Liver (tissue), 8 donors: ENCODE measurements at regions not wholly inside any gene's neighbourhood (a gene's known extent, or its start where the extent isn't known, plus 50 kb on each side); places are given as distances from the start of the nearest gene placed in this dataset.

Experiments
- DNase-seq: peaks from one replicate; pipeline ENCODE4 v3.0.0-alpha.2; 2017; ENCODE audit warnings: low spot score
- H3K27ac ChIP-seq, 2 donors: one replicate each; pipeline ENCODE4 v1.7.0; 2013; ENCODE audit warnings: inconsistent platforms in 2 of 2, low read length in 2 of 2, control low read depth in 1 of 2, low read depth in 1 of 2, mild to moderate bottlenecking in 1 of 2
- H3K27me3 ChIP-seq, 4 donors: one replicate each; pipeline versions ENCODE4 v1.6.1 to v1.7.0; 2013; ENCODE audit warnings: low read length in 3 of 4, inconsistent platforms in 1 of 4, mild to moderate bottlenecking in 1 of 4, moderate library complexity in 1 of 4; ENCODE audit not compliant: control insufficient read depth in 4 of 4, insufficient read depth in 4 of 4
- H3K36me3 ChIP-seq, 4 donors: one replicate each; pipeline versions ENCODE4 v1.6.1 to v1.7.0; 2013; ENCODE audit warnings: low read length in 3 of 4, mild to moderate bottlenecking in 3 of 4, low read depth in 1 of 4, moderate library complexity in 1 of 4; ENCODE audit not compliant: control insufficient read depth in 4 of 4, insufficient read depth in 3 of 4
- H3K4me1 ChIP-seq, 4 donors: one replicate each; pipeline versions ENCODE4 v1.6.1 to v1.7.0; 2013; ENCODE audit warnings: low read length in 3 of 4, mild to moderate bottlenecking in 3 of 4, moderate library complexity in 1 of 4; ENCODE audit not compliant: control insufficient read depth in 4 of 4, insufficient read depth in 4 of 4
- H3K4me3 ChIP-seq, 3 donors: one replicate each; pipeline versions ENCODE4 v1.6.1 to v1.7.0; 2013; ENCODE audit warnings: low read length in 3 of 3, control low read depth in 1 of 3, low read depth in 1 of 3, mild to moderate bottlenecking in 1 of 3
- H3K9ac ChIP-seq, 2 donors: one replicate each; pipeline ENCODE4 v1.7.0; 2013; ENCODE audit warnings: low read length in 2 of 2, mild to moderate bottlenecking in 2 of 2, moderate library complexity in 2 of 2, control low read depth in 1 of 2, low read depth in 1 of 2
- H3K9me3 ChIP-seq, 4 donors: one replicate each; pipeline versions ENCODE4 v1.6.1 to v1.7.0; 2013; ENCODE audit warnings: low read length in 3 of 4; ENCODE audit not compliant: control insufficient read depth in 4 of 4
- EGR1 ChIP-seq, 2 donors: IDR thresholded peaks; 2 replicates each; pipeline ENCODE4 v1.6.1; 2016 to 2018; ENCODE audit warnings: antibody characterized with exemption in 2 of 2, low read depth in 2 of 2
- FOXA1 ChIP-seq: IDR thresholded peaks from 2 replicates; pipeline ENCODE4 v1.6.1; 2016; ENCODE audit warnings: antibody characterized with exemption
- FOXA2 ChIP-seq: IDR thresholded peaks from 2 replicates; pipeline ENCODE4 v1.6.1; 2016; ENCODE audit warnings: antibody characterized with exemption
- GABPA ChIP-seq, 2 donors: IDR thresholded peaks in 1 of 2; conservative IDR thresholded peaks in 1 of 2; 2 replicates each; pipeline ENCODE4 v1.6.1; 2016; ENCODE audit warnings: antibody characterized with exemption in 2 of 2, mild to moderate bottlenecking in 1 of 2, moderate library complexity in 1 of 2
- HNF4A ChIP-seq, 2 donors: conservative IDR thresholded peaks; 2 replicates each; pipeline ENCODE4 v1.6.1; 2016; ENCODE audit warnings: antibody characterized with exemption in 2 of 2, mild to moderate bottlenecking in 2 of 2
- HNF4G ChIP-seq: IDR thresholded peaks from 2 replicates; pipeline ENCODE4 v1.6.1; 2016; ENCODE audit warnings: antibody characterized with exemption
- JUND ChIP-seq, 2 donors: IDR thresholded peaks; 2 replicates each; pipeline ENCODE4 v1.6.1; 2016; ENCODE audit warnings: antibody characterized with exemption in 2 of 2
- NR2F2 ChIP-seq: IDR thresholded peaks from 2 replicates; pipeline ENCODE4 v1.6.1; 2016; ENCODE audit warnings: antibody characterized with exemption
- RAD21 ChIP-seq, 2 donors: IDR thresholded peaks; 2 replicates each; pipeline ENCODE4 v1.6.1; 2016; ENCODE audit warnings: antibody characterized with exemption in 2 of 2, mild to moderate bottlenecking in 2 of 2
- RXRA ChIP-seq, 2 donors: IDR thresholded peaks; 2 replicates each; pipeline ENCODE4 v1.6.1; 2017 to 2018; ENCODE audit warnings: antibody characterized with exemption in 2 of 2, mild to moderate bottlenecking in 1 of 2
- SP1 ChIP-seq: IDR thresholded peaks from 2 replicates; pipeline ENCODE4 v1.6.1; 2018; ENCODE audit warnings: antibody characterized with exemption, mild to moderate bottlenecking
- TAF1 ChIP-seq: conservative IDR thresholded peaks from 2 replicates; pipeline ENCODE4 v1.6.1; 2016; ENCODE audit warnings: antibody characterized with exemption, mild to moderate bottlenecking
- YY1 ChIP-seq: IDR thresholded peaks from 2 replicates; pipeline ENCODE4 v1.6.1; 2016; ENCODE audit warnings: antibody characterized with exemption, mild to moderate bottlenecking
- WGBS: extraction: QIAGEN DNeasy Blood & Tissue Kit; methylation state at CpG from one replicate; pipeline ENCODE4 v1.1.7; 2013; 5-methylcytosine and 5-hydroxymethylcytosine counted together
- TF ChIP-seq, protein P1 (sequence below): IDR thresholded peaks from 2 replicates; pipeline ENCODE4 v1.6.1; 2016; ENCODE audit warnings: antibody characterized with exemption
- TF ChIP-seq, protein P2 (sequence below): IDR thresholded peaks from 2 replicates; pipeline ENCODE4 v1.6.1; 2016; ENCODE audit warnings: antibody characterized with exemption, mild to moderate bottlenecking
- TF ChIP-seq, protein P3 (sequence below): fragments of 150-350 bp; IDR thresholded peaks from 2 replicates; pipeline ENCODE4 v1.5.1; 2017; ENCODE audit warnings: improper control_type of control experiment, low read depth, low read length; ENCODE audit not compliant: missing input control
- TF ChIP-seq, protein P4 (sequence below): IDR thresholded peaks from 2 replicates; pipeline ENCODE4 v1.6.1; 2016; ENCODE audit warnings: antibody characterized with exemption
- donor health status: healthy.
- donor health status: healthy.
- donor health status: healthy.
- donor health status: healthy.
- donor health status: healthy.

DNA sequence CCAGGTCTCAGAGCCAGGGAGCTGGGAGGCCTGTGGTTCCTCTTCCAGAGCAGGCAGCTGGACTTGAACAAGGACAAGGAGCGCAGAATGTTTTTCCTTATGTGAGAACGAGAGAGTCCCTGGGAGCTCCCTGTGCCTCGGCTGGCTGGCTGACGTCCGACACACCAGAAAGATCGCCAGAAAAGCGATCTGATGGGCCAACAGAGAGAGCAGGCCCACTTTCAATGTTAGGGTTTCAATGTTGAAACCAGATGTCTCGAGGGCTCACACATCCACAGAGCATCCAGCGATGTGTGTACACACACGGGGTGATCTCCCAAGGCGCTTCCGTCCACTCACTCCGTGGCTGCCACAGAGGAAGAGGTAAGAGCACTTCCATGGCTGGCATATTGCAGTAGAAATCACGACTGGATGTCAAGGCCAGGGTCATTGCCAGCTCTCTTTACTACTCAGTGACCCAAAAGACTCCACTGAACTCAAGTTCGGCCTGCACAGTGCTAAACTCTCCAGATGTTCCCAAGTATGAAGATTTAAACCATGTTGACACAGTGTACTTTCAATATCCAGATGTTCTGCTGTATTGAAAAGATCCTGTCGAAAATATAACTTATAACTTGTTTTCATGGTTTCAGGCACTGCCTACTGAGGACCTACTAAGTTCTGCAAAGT is 70.8 kb upstream of the FOXC1 start (continued):
- TF ChIP-seq RXRA (IDR thresholded peaks at IDR 0.05) (no peak), HNF4A (conservative IDR thresholded peaks at IDR 0.05) (no peak), FOXA2 (no peak), NR2F2 (no peak), EGR1 (IDR thresholded peaks at IDR 0.05; ENCODE audit: low read depth in 2 of 2) (no peak), SP1 (no peak), YY1 (no peak)
- TF ChIP-seq, protein P1, sequence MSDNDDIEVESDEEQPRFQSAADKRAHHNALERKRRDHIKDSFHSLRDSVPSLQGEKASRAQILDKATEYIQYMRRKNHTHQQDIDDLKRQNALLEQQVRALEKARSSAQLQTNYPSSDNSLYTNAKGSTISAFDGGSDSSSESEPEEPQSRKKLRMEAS: no peak

DNA sequence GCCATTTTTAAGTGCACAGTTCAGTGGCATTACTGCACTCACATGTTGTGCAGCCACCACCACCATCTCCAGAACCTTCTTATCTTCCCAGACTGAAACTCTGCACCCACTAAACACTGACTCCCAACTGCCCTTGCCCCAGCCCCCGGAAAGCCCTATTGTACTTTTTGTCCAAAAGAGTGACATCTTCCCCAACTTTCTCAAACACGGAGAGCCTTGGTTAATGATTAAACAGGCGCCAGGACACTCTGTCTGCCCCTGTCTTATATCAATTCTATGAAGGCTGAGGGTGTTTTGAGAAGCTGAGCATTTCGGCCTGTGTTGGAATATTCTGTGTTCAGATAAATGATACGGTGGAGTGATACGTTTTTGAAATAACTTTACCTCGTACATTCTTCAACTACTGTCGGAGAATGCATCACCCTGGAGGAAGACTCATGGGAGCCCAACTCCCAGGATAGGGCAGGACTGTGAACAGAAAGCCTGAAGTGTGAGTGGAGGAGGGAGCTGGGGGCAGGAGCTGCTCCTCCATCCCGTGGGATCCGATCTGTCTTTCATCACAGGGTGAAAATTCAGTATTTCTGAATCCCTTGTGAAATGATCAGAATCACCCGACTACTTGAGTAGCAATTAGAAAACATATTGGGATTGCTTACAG is 68.7 kb upstream of the FOXC1 start:
- TF ChIP-seq JUND (IDR thresholded peaks at IDR 0.05): no peak
- WGBS: 47% methylated on average over 11 of the region's 11 CpGs
- Histone ChIP-seq H3K4me1 (peaks cover 4 to 8% (median 6%) of the 10 kb centered on the region in 4 donors), H3K9ac (no peak overlapping the region), H3K4me3 (no peak overlapping the region), H3K27ac (no peak overlapping the region), H3K36me3 (no peaks in the 10 kb centered on the region), H3K9me3 (peaks cover 0 to 4% (median 0%) of the 10 kb centered on the region in 4 donors), H3K27me3 (no peaks in the 10 kb centered on the region)
- DNase-seq: no peak

DNA sequence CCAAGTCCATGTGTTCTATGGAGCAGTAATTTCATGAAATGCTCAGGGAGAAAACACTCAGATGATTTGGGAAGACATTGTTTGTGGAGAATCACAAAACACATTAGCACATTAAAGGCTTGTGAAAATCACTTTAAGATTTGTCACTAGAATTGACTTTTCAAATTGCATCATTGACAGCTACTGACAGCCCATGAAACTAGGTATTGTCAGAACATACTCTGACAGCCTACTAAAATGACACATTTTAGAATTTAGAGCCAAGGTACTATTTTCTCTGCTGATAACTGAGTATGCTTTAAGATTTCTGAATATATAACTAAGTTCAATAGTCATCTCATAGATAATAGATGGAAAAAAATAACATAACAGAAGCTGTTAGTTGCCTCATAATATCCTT is 67.4 kb upstream of the FOXC1 start:
- Histone ChIP-seq H3K36me3 (no peaks in the 10 kb centered on the region), H3K4me3 (no peak overlapping the region), H3K9me3 (peaks cover 0 to 4% (median 0%) of the 10 kb centered on the region in 4 donors), H3K27me3 (no peaks in the 10 kb centered on the region), H3K9ac (no peak overlapping the region), H3K4me1 (peaks cover 4 to 8% (median 6%) of the 10 kb centered on the region in 4 donors), H3K27ac (no peak overlapping the region)
- TF ChIP-seq RXRA (IDR thresholded peaks at IDR 0.05) (no peak), YY1 (no peak), EGR1 (IDR thresholded peaks at IDR 0.05; ENCODE audit: low read depth in 2 of 2) (no peak), HNF4A (conservative IDR thresholded peaks at IDR 0.05) (no peak), HNF4G (no peak), FOXA1 (no peak), RAD21 (IDR thresholded peaks at IDR 0.05) (no peak), TAF1 (no peak), JUND (IDR thresholded peaks at IDR 0.05) (no peak), NR2F2 (no peak), GABPA (IDR thresholded peaks at IDR 0.05 in 1 of 2, conservative IDR thresholded peaks at IDR 0.05 in 1 of 2) (no peak)
- TF ChIP-seq, protein P2, sequence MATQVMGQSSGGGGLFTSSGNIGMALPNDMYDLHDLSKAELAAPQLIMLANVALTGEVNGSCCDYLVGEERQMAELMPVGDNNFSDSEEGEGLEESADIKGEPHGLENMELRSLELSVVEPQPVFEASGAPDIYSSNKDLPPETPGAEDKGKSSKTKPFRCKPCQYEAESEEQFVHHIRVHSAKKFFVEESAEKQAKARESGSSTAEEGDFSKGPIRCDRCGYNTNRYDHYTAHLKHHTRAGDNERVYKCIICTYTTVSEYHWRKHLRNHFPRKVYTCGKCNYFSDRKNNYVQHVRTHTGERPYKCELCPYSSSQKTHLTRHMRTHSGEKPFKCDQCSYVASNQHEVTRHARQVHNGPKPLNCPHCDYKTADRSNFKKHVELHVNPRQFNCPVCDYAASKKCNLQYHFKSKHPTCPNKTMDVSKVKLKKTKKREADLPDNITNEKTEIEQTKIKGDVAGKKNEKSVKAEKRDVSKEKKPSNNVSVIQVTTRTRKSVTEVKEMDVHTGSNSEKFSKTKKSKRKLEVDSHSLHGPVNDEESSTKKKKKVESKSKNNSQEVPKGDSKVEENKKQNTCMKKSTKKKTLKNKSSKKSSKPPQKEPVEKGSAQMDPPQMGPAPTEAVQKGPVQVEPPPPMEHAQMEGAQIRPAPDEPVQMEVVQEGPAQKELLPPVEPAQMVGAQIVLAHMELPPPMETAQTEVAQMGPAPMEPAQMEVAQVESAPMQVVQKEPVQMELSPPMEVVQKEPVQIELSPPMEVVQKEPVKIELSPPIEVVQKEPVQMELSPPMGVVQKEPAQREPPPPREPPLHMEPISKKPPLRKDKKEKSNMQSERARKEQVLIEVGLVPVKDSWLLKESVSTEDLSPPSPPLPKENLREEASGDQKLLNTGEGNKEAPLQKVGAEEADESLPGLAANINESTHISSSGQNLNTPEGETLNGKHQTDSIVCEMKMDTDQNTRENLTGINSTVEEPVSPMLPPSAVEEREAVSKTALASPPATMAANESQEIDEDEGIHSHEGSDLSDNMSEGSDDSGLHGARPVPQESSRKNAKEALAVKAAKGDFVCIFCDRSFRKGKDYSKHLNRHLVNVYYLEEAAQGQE: no peak
- TF ChIP-seq, protein P3, sequence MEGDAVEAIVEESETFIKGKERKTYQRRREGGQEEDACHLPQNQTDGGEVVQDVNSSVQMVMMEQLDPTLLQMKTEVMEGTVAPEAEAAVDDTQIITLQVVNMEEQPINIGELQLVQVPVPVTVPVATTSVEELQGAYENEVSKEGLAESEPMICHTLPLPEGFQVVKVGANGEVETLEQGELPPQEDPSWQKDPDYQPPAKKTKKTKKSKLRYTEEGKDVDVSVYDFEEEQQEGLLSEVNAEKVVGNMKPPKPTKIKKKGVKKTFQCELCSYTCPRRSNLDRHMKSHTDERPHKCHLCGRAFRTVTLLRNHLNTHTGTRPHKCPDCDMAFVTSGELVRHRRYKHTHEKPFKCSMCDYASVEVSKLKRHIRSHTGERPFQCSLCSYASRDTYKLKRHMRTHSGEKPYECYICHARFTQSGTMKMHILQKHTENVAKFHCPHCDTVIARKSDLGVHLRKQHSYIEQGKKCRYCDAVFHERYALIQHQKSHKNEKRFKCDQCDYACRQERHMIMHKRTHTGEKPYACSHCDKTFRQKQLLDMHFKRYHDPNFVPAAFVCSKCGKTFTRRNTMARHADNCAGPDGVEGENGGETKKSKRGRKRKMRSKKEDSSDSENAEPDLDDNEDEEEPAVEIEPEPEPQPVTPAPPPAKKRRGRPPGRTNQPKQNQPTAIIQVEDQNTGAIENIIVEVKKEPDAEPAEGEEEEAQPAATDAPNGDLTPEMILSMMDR: no peak
- TF ChIP-seq, protein P4, sequence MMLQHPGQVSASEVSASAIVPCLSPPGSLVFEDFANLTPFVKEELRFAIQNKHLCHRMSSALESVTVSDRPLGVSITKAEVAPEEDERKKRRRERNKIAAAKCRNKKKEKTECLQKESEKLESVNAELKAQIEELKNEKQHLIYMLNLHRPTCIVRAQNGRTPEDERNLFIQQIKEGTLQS: no peak
- DNase-seq: no peak
